Uterus (tissue), 3 donors: ENCODE measurements at regions not wholly inside any gene's neighbourhood (a gene's known extent, or its start where the extent isn't known, plus 50 kb on each side); places are given as distances from the start of the nearest gene placed in this dataset.
A peak's percentile ranks its signal among the peaks of the same experiment; 100 is the strongest.

Experiments used
- DNase-seq, 2 donors: peaks; one replicate each; pipeline ENCODE4 v3.0.0-alpha.2; 2019 to 2020
- H3K27ac ChIP-seq, 2 donors: fragments of 200-600 bp; sonication (generic); 1 replicate in 1 of 2; 2 replicates in 1 of 2; pipeline ENCODE4 v1.5.1; 2016 to 2018
- H3K27me3 ChIP-seq, 2 donors: fragments of 200-600 bp; sonication (generic); one replicate each; pipeline ENCODE4 v1.5.1; 2018 to 2019; ENCODE audit warnings: control low read depth in 1 of 2
- H3K36me3 ChIP-seq, 2 donors: fragments of 200-600 bp; sonication (generic); one replicate each; pipeline ENCODE4 v1.5.1; 2019; ENCODE audit warnings: control low read depth in 1 of 2
- H3K4me1 ChIP-seq, 2 donors: fragments of 200-600 bp; sonication (generic); one replicate each; pipeline ENCODE4 v1.5.1; 2018 to 2019; ENCODE audit warnings: control low read depth in 1 of 2
- H3K4me3 ChIP-seq, 2 donors: fragments of 200-600 bp; sonication (generic); 1 replicate in 1 of 2; 2 replicates in 1 of 2; pipeline ENCODE4 v1.5.1; 2018 to 2019; ENCODE audit warnings: mild to moderate bottlenecking in 1 of 2
- H3K9me3 ChIP-seq, 2 donors: fragments of 200-600 bp; sonication (generic); one replicate each; pipeline ENCODE4 v1.5.1; 2019; ENCODE audit warnings: control low read depth in 1 of 2
- CTCF ChIP-seq, 4 experiments: fragments of 200-600 bp in 2 of 4; fragments of 450-650 bp in 2 of 4; sonication (generic) in 2 of 4; IDR thresholded peaks; one replicate each; pipeline ENCODE4 v1.5.1; 2016 to 2019; ENCODE audit warnings: antibody characterized with exemption in 4 of 4, mild to moderate bottlenecking in 2 of 4, moderate library complexity in 1 of 4
- POLR2A ChIP-seq, 2 donors: fragments of 450-650 bp; IDR thresholded peaks; one replicate each; pipeline ENCODE4 v1.6.1; 2016; ENCODE audit warnings: antibody characterized with exemption in 2 of 2, mild to moderate bottlenecking in 1 of 2, moderate library complexity in 1 of 2
- intact Hi-C: fragments of 100-400 bp; cut with DNase I; formaldehyde crosslinking; loops from one replicate; pipeline ENCODE4 v1.15.1; 2023; ENCODE audit warnings: low total_unique reads
- donor health status: DM: yes; HTN: yes; CAD: no.

GRCh38 chr7:12456506-12456905 lies 52.8 kb upstream of the VWDE start:
- H3K36me3 ChIP-seq, result no peaks in the 10 kb centered on the region
- intact Hi-C loops, result no loop called here
- H3K27me3 ChIP-seq, result no peaks in the 10 kb centered on the region
- no peak for TF ChIP-seq CTCF (IDR thresholded peaks at IDR 0.05)
- TF ChIP-seq POLR2A (IDR thresholded peaks at IDR 0.05), result no peak
- no peaks in the 10 kb centered on the region for H3K4me1 ChIP-seq
- no peak overlapping the region for H3K4me3 ChIP-seq
- no peaks in the 10 kb centered on the region for H3K9me3 ChIP-seq
- DNase-seq, result no peak
- H3K27ac ChIP-seq, result no peak overlapping the region

GRCh38 chr7:12458520-12459131 lies 55.0 kb upstream of the VWDE start:
- no peak for DNase-seq
- Histone ChIP-seq H3K9me3 (no peaks in the 10 kb centered on the region), H3K27me3 (no peaks in the 10 kb centered on the region), H3K27ac (no peak overlapping the region), H3K4me3 (no peak overlapping the region), H3K36me3 (no peaks in the 10 kb centered on the region), H3K4me1 (no peaks in the 10 kb centered on the region)
- peak in 1 of 4 experiments; percentile 19 for TF ChIP-seq CTCF (IDR thresholded peaks at IDR 0.05)
- no peak for TF ChIP-seq POLR2A (IDR thresholded peaks at IDR 0.05)
- intact Hi-C loops, result no loop called here

- no peak overlapping the region for H3K4me3 ChIP-seq
- H3K36me3 ChIP-seq, result peaks cover 0 to 3% of the 10 kb centered on the region in 2 donors
- DNase-seq, result no peak
- no peak overlapping the region for H3K27ac ChIP-seq
- TF ChIP-seq CTCF (IDR thresholded peaks at IDR 0.05) (no peak), POLR2A (IDR thresholded peaks at IDR 0.05) (no peak)
- intact Hi-C loops, result no loop called here
- no peaks in the 10 kb centered on the region for H3K9me3 ChIP-seq
- H3K27me3 ChIP-seq, result no peaks in the 10 kb centered on the region
- no peaks in the 10 kb centered on the region for H3K4me1 ChIP-seq
Measured at GRCh38 chr7:12467837-12468236, 64.2 kb upstream of the VWDE start.

- no peaks in the 10 kb centered on the region for H3K9me3 ChIP-seq
- no peaks in the 10 kb centered on the region for H3K4me1 ChIP-seq
- no peak overlapping the region for H3K4me3 ChIP-seq
- peaks cover 0 to 3% of the 10 kb centered on the region in 2 donors for H3K36me3 ChIP-seq
- no peaks in the 10 kb centered on the region for H3K27me3 ChIP-seq
- intact Hi-C loops, result no loop called here
- DNase-seq, result no peak
- no peak for TF ChIP-seq CTCF (IDR thresholded peaks at IDR 0.05)
- no peak for TF ChIP-seq POLR2A (IDR thresholded peaks at IDR 0.05)
- H3K27ac ChIP-seq, result no peak overlapping the region
Measured at GRCh38 chr7:12469568-12469967, 65.9 kb upstream of the VWDE start.

GRCh38 chr7:12470930-12471329 lies 67.3 kb upstream of the VWDE start:
- no peak for TF ChIP-seq POLR2A (IDR thresholded peaks at IDR 0.05)
- TF ChIP-seq CTCF (IDR thresholded peaks at IDR 0.05), result no peak
- no peak overlapping the region for H3K27ac ChIP-seq
- H3K9me3 ChIP-seq, result no peaks in the 10 kb centered on the region
- no peak for DNase-seq
- no peaks in the 10 kb centered on the region for H3K27me3 ChIP-seq
- peaks cover 0 to 3% of the 10 kb centered on the region in 2 donors for H3K36me3 ChIP-seq
- intact Hi-C loops, result no loop called here
- no peaks in the 10 kb centered on the region for H3K4me1 ChIP-seq
- H3K4me3 ChIP-seq, result no peak overlapping the region
